ENCODE measurements at regions not wholly inside any gene's neighbourhood (a gene's known extent, or its start where the extent isn't known, plus 50 kb on each side); places are given as distances from the start of the nearest gene placed in this dataset.
"Not testable (repeated sequence)": the region's sequence is repeated elsewhere in the genome, so short reads cannot be mapped to it uniquely, and the experiment has no call there.

GRCh38 chr10:65030263-65030662 lies 1509.1 kb downstream of the REEP3 start:
- Mint-ChIP-seq H3K4me3 (no peak overlapping the region), H3K27me3 (no peaks in the 10 kb centered on the region), H3K4me1 (no peaks in the 10 kb centered on the region), H3K9me3 (peaks cover 7% of the 10 kb centered on the region), H3K27ac (no peak overlapping the region), H3K36me3 (no peaks in the 10 kb centered on the region)
- no peak for DNase-seq

GRCh38 chr10:65032867-65033769 lies 1511.9 kb downstream of the REEP3 start:
- Mint-ChIP-seq H3K4me3 (no peak overlapping the region), H3K4me1 (no peaks in the 10 kb centered on the region), H3K36me3 (no peaks in the 10 kb centered on the region), H3K9me3 (peaks cover 8% of the 10 kb centered on the region), H3K27me3 (no peaks in the 10 kb centered on the region), H3K27ac (no peak overlapping the region)
- DNase-seq = no peak

- no peak overlapping the region for H3K27ac Mint-ChIP-seq
- no peak overlapping the region for H3K4me3 Mint-ChIP-seq
- H3K27me3 Mint-ChIP-seq = no peaks in the 10 kb centered on the region
- H3K36me3 Mint-ChIP-seq = no peaks in the 10 kb centered on the region
- peaks cover 6% of the 10 kb centered on the region for H3K9me3 Mint-ChIP-seq
- DNase-seq = no peak
- no peaks in the 10 kb centered on the region for H3K4me1 Mint-ChIP-seq
Observed at GRCh38 chr10:65033957-65034356, 1512.8 kb downstream of the REEP3 start.

GRCh38 chr10:65040796-65041195 lies 1519.6 kb downstream of the REEP3 start:
- DNase-seq = no peak
- H3K27me3 Mint-ChIP-seq = no peaks in the 10 kb centered on the region
- no peaks in the 10 kb centered on the region for H3K36me3 Mint-ChIP-seq
- peaks cover 7% of the 10 kb centered on the region for H3K9me3 Mint-ChIP-seq
- H3K4me1 Mint-ChIP-seq = no peaks in the 10 kb centered on the region
- H3K4me3 Mint-ChIP-seq = no peak overlapping the region
- no peak overlapping the region for H3K27ac Mint-ChIP-seq

GRCh38 chr10:65041307-65041706 lies 1520.1 kb downstream of the REEP3 start:
- H3K27ac Mint-ChIP-seq = no peak overlapping the region
- no peaks in the 10 kb centered on the region for H3K36me3 Mint-ChIP-seq
- no peaks in the 10 kb centered on the region for H3K27me3 Mint-ChIP-seq
- H3K4me3 Mint-ChIP-seq = no peak overlapping the region
- DNase-seq = no peak
- H3K9me3 Mint-ChIP-seq = peaks cover 7% of the 10 kb centered on the region
- no peaks in the 10 kb centered on the region for H3K4me1 Mint-ChIP-seq

GRCh38 chr10:65042496-65042895 lies 1521.3 kb downstream of the REEP3 start:
- no peaks in the 10 kb centered on the region for H3K4me1 Mint-ChIP-seq
- H3K27me3 Mint-ChIP-seq = no peaks in the 10 kb centered on the region
- H3K36me3 Mint-ChIP-seq = no peaks in the 10 kb centered on the region
- H3K9me3 Mint-ChIP-seq = peaks cover 7% of the 10 kb centered on the region
- H3K4me3 Mint-ChIP-seq = no peak overlapping the region
- DNase-seq = no peak
- H3K27ac Mint-ChIP-seq = no peak overlapping the region

GRCh38 chr10:65046831-65047230 lies 1525.6 kb downstream of the REEP3 start:
- Mint-ChIP-seq H3K9me3 (peaks cover 8% of the 10 kb centered on the region), H3K4me1 (no peaks in the 10 kb centered on the region), H3K27me3 (no peaks in the 10 kb centered on the region), H3K36me3 (no peaks in the 10 kb centered on the region), H3K27ac (no peak overlapping the region), H3K4me3 (no peak overlapping the region)
- DNase-seq = no peak

- not testable (repeated sequence) for H3K27ac Mint-ChIP-seq, H3K36me3 Mint-ChIP-seq, H3K4me1 Mint-ChIP-seq, H3K9me3 Mint-ChIP-seq, H3K27me3 Mint-ChIP-seq, DNase-seq, H3K4me3 Mint-ChIP-seq
Observed at GRCh38 chr10:65052111-65052510, 1530.9 kb downstream of the REEP3 start.

- not testable (repeated sequence) for H3K4me3 Mint-ChIP-seq, H3K4me1 Mint-ChIP-seq, H3K9me3 Mint-ChIP-seq, DNase-seq, H3K36me3 Mint-ChIP-seq, H3K27me3 Mint-ChIP-seq, H3K27ac Mint-ChIP-seq
Observed at GRCh38 chr10:65053397-65053796, 1532.2 kb downstream of the REEP3 start.

GRCh38 chr10:65053831-65054351 lies 1532.7 kb downstream of the REEP3 start:
- not testable (repeated sequence) for H3K4me1 Mint-ChIP-seq, H3K27me3 Mint-ChIP-seq, H3K4me3 Mint-ChIP-seq, H3K36me3 Mint-ChIP-seq, H3K9me3 Mint-ChIP-seq, H3K27ac Mint-ChIP-seq, DNase-seq

GRCh38 chr10:65054701-65055100 lies 1533.5 kb downstream of the REEP3 start:
- not testable (repeated sequence) for H3K9me3 Mint-ChIP-seq, H3K36me3 Mint-ChIP-seq, H3K4me3 Mint-ChIP-seq, H3K27me3 Mint-ChIP-seq, H3K4me1 Mint-ChIP-seq, H3K27ac Mint-ChIP-seq, DNase-seq

GRCh38 chr10:65065278-65065677 lies 1544.1 kb downstream of the REEP3 start:
- Mint-ChIP-seq H3K9me3 (peaks cover 2% of the 10 kb centered on the region), H3K4me3 (no peak overlapping the region), H3K27ac (no peak overlapping the region), H3K27me3 (no peaks in the 10 kb centered on the region), H3K4me1 (no peaks in the 10 kb centered on the region), H3K36me3 (no peaks in the 10 kb centered on the region)
- no peak for DNase-seq

- no peak for DNase-seq
- no peak overlapping the region for H3K4me3 Mint-ChIP-seq
- H3K36me3 Mint-ChIP-seq = no peaks in the 10 kb centered on the region
- no peaks in the 10 kb centered on the region for H3K4me1 Mint-ChIP-seq
- no peaks in the 10 kb centered on the region for H3K27me3 Mint-ChIP-seq
- no peak overlapping the region for H3K27ac Mint-ChIP-seq
- peaks cover 9% of the 10 kb centered on the region for H3K9me3 Mint-ChIP-seq
Observed at GRCh38 chr10:65083222-65083621, 1562.0 kb downstream of the REEP3 start.

GRCh38 chr10:65090991-65091390 lies 1569.8 kb downstream of the REEP3 start:
- Mint-ChIP-seq H3K36me3 (no peaks in the 10 kb centered on the region), H3K4me1 (no peaks in the 10 kb centered on the region), H3K27ac (no peak overlapping the region), H3K27me3 (no peaks in the 10 kb centered on the region), H3K9me3 (peaks cover 3% of the 10 kb centered on the region), H3K4me3 (no peak overlapping the region)
- DNase-seq = no peak

GRCh38 chr10:65100146-65100545 lies 1578.9 kb downstream of the REEP3 start:
- Mint-ChIP-seq H3K27me3 (no peaks in the 10 kb centered on the region), H3K36me3 (no peaks in the 10 kb centered on the region), H3K4me1 (no peaks in the 10 kb centered on the region), H3K27ac (no peak overlapping the region), H3K4me3 (no peak overlapping the region), H3K9me3 (peaks cover 4% of the 10 kb centered on the region)
- DNase-seq = no peak

- H3K4me1 Mint-ChIP-seq, H3K27me3 Mint-ChIP-seq, H3K9me3 Mint-ChIP-seq, H3K27ac Mint-ChIP-seq, H3K36me3 Mint-ChIP-seq, DNase-seq, H3K4me3 Mint-ChIP-seq: not testable (repeated sequence)
Observed at GRCh38 chr10:65100881-65101280, 1579.7 kb downstream of the REEP3 start.
